GM23338 (cell line): ENCODE measurements at regions not wholly inside any gene's neighbourhood (a gene's known extent, or its start where the extent isn't known, plus 50 kb on each side); places are given as distances from the start of the nearest gene placed in this dataset.
A peak's percentile ranks its signal among the peaks of the same experiment; 100 is the strongest.

Source experiments
- ATAC-seq: fragments of 200-7000 bp; cut with Tn5 transposase; 3 replicates; pipeline ENCODE4 v1.9.1; 2020
- DNase-seq: peaks from one replicate; pipeline ENCODE4 v3.0.0-alpha.2; 2015; ENCODE audit warnings: low spot score
- H2AFZ ChIP-seq: fragments of 200-600 bp; sonication (generic); 2 replicates; pipeline ENCODE4 v1.8.0; 2016; ENCODE audit warnings: antibody characterized with exemption, mild to moderate bottlenecking, moderate library complexity
- H3F3A ChIP-seq: fragments of 200-600 bp; sonication (generic); replicated peaks from 2 replicates; pipeline ENCODE4 v1.8.0; 2017; ENCODE audit warnings: antibody characterized with exemption, mixed run types, low read depth
- H3K27ac ChIP-seq: fragments of 200-600 bp; sonication (generic); 2 replicates; pipeline ENCODE4 v1.6.1; 2016; ENCODE audit warnings: low read depth
- H3K27me3 ChIP-seq: fragments of 200-600 bp; sonication (generic); 2 replicates; pipeline ENCODE4 v1.8.0; 2016; ENCODE audit warnings: mild to moderate bottlenecking, mixed run types, moderate library complexity; ENCODE audit not compliant: insufficient read depth
- H3K36me3 ChIP-seq: fragments of 200-600 bp; sonication (generic); 2 replicates; pipeline ENCODE4 v1.8.0; 2016; ENCODE audit warnings: mild to moderate bottlenecking; ENCODE audit not compliant: insufficient read depth
- H3K4me1 ChIP-seq: fragments of 200-600 bp; sonication (generic); 2 replicates; pipeline ENCODE4 v1.8.0; 2016; ENCODE audit warnings: mild to moderate bottlenecking, moderate library complexity; ENCODE audit not compliant: insufficient read depth
- H3K4me2 ChIP-seq: fragments of 200-600 bp; sonication (generic); 2 replicates; pipeline ENCODE4 v1.7.1; 2017; ENCODE audit warnings: mixed run types
- H3K4me3 ChIP-seq: fragments of 200-600 bp; sonication (generic); 2 replicates; pipeline ENCODE4 v1.6.1; 2016; ENCODE audit warnings: mixed run types
- H3K79me2 ChIP-seq: fragments of 200-600 bp; sonication (generic); replicated peaks from 2 replicates; pipeline ENCODE4 v1.8.0; 2017; ENCODE audit warnings: mild to moderate bottlenecking; ENCODE audit not compliant: insufficient read depth
- H3K9me2 ChIP-seq: fragments of 200-600 bp; sonication (generic); 2 replicates; pipeline ENCODE4 v1.8.0; 2017; ENCODE audit not compliant: insufficient read depth
- H4K20me1 ChIP-seq: fragments of 200-600 bp; sonication (generic); replicated peaks from 2 replicates; pipeline ENCODE4 v1.8.0; 2017; ENCODE audit warnings: mild to moderate bottlenecking; ENCODE audit not compliant: insufficient read depth
- H3K27ac Mint-ChIP-seq: 2 replicates; pipeline ENCODE4 v1.8.0; 2020; ENCODE audit warnings: inconsistent platforms, mild to moderate bottlenecking, moderate library complexity, mixed read lengths
- H3K27me3 Mint-ChIP-seq: 3 replicates; pipeline ENCODE4 v1.8.0; 2022; ENCODE audit warnings: low read depth, mild to moderate bottlenecking, moderate library complexity, mixed read lengths, inconsistent platforms; ENCODE audit not compliant: insufficient read depth, poor library complexity
- H3K36me3 Mint-ChIP-seq: 3 replicates; pipeline ENCODE4 v1.8.0; 2021; ENCODE audit warnings: low read depth, mild to moderate bottlenecking, inconsistent platforms, moderate library complexity, mixed read lengths
- H3K4me1 Mint-ChIP-seq: 3 replicates; pipeline ENCODE4 v1.8.0; 2020; ENCODE audit warnings: mild to moderate bottlenecking, inconsistent platforms, mixed read lengths
- H3K4me3 Mint-ChIP-seq: 3 replicates; pipeline ENCODE4 v1.8.0; 2021; ENCODE audit warnings: moderate library complexity, mild to moderate bottlenecking, inconsistent platforms, mixed read lengths
- H3K9me3 Mint-ChIP-seq: 3 replicates; pipeline ENCODE4 v1.8.0; 2020; ENCODE audit warnings: moderate library complexity, mild to moderate bottlenecking, inconsistent platforms, mixed read lengths
- CREB1 ChIP-seq: fragments of 250-450 bp; sonication (Bioruptor Pico); IDR thresholded peaks from 2 replicates; pipeline ENCODE4 v1.5.0; 2020; ENCODE audit warnings: low read depth, mild to moderate bottlenecking, moderate library complexity
- CTCF ChIP-seq, 2 experiments: fragments of 200-600 bp in 1 of 2; sonication (generic) in 1 of 2; conservative IDR thresholded peaks; 2 replicates each; pipeline versions ENCODE4 v1.5.1 to v1.6.1; 2016 to 2017; ENCODE audit warnings: antibody characterized with exemption in 2 of 2, low read depth in 2 of 2, mild to moderate bottlenecking in 2 of 2, moderate library complexity in 1 of 2
- TF ChIP-seq, protein P1 (sequence below): fragments of 250-450 bp; sonication (Bioruptor Pico); IDR thresholded peaks from 2 replicates; pipeline ENCODE4 v1.5.0; 2020; ENCODE audit warnings: mild to moderate bottlenecking, moderate library complexity

DNA sequence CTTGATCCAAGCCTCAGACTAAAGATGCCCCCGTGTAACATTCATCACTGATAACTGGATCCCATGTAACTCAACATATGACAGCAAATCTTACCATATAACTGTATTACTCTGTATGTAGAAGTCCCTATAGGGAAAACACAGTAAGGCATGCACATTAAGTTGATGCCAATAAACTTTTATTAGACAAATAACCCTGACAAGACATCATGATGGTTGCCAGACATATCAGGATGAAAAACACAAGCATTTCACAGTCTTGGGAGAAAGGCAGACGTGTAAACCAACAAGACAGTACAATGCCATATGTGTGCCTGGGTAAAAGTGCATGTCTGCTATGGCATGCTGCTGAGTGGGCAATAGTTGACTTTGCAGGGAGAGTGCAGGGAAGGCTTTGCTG is 142.2 kb downstream of the HERPUD2 start (continued):
- TF ChIP-seq, protein P1, sequence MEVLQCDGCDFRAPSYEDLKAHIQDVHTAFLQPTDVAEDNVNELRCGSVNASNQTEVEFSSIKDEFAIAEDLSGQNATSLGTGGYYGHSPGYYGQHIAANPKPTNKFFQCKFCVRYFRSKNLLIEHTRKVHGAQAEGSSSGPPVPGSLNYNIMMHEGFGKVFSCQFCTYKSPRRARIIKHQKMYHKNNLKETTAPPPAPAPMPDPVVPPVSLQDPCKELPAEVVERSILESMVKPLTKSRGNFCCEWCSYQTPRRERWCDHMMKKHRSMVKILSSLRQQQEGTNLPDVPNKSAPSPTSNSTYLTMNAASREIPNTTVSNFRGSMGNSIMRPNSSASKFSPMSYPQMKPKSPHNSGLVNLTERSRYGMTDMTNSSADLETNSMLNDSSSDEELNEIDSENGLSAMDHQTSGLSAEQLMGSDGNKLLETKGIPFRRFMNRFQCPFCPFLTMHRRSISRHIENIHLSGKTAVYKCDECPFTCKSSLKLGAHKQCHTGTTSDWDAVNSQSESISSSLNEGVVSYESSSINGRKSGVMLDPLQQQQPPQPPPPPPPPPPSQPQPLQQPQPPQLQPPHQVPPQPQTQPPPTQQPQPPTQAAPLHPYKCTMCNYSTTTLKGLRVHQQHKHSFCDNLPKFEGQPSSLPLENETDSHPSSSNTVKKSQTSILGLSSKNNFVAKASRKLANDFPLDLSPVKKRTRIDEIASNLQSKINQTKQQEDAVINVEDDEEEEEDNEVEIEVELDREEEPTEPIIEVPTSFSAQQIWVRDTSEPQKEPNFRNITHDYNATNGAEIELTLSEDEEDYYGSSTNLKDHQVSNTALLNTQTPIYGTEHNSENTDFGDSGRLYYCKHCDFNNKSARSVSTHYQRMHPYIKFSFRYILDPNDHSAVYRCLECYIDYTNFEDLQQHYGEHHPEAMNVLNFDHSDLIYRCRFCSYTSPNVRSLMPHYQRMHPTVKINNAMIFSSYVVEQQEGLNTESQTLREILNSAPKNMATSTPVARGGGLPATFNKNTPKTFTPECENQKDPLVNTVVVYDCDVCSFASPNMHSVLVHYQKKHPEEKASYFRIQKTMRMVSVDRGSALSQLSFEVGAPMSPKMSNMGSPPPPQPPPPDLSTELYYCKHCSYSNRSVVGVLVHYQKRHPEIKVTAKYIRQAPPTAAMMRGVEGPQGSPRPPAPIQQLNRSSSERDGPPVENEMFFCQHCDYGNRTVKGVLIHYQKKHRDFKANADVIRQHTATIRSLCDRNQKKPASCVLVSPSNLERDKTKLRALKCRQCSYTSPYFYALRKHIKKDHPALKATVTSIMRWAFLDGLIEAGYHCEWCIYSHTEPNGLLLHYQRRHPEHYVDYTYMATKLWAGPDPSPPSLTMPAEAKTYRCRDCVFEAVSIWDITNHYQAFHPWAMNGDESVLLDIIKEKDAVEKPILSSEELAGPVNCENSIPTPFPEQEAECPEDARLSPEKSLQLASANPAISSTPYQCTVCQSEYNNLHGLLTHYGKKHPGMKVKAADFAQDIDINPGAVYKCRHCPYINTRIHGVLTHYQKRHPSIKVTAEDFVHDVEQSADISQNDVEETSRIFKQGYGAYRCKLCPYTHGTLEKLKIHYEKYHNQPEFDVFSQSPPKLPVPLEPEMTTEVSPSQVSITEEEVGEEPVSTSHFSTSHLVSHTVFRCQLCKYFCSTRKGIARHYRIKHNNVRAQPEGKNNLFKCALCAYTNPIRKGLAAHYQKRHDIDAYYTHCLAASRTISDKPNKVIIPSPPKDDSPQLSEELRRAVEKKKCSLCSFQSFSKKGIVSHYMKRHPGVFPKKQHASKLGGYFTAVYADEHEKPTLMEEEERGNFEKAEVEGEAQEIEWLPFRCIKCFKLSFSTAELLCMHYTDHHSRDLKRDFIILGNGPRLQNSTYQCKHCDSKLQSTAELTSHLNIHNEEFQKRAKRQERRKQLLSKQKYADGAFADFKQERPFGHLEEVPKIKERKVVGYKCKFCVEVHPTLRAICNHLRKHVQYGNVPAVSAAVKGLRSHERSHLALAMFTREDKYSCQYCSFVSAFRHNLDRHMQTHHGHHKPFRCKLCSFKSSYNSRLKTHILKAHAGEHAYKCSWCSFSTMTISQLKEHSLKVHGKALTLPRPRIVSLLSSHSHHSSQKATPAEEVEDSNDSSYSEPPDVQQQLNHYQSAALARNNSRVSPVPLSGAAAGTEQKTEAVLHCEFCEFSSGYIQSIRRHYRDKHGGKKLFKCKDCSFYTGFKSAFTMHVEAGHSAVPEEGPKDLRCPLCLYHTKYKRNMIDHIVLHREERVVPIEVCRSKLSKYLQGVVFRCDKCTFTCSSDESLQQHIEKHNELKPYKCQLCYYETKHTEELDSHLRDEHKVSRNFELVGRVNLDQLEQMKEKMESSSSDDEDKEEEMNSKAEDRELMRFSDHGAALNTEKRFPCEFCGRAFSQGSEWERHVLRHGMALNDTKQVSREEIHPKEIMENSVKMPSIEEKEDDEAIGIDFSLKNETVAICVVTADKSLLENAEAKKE (CRISPR knock-in tag): no peak

DNA sequence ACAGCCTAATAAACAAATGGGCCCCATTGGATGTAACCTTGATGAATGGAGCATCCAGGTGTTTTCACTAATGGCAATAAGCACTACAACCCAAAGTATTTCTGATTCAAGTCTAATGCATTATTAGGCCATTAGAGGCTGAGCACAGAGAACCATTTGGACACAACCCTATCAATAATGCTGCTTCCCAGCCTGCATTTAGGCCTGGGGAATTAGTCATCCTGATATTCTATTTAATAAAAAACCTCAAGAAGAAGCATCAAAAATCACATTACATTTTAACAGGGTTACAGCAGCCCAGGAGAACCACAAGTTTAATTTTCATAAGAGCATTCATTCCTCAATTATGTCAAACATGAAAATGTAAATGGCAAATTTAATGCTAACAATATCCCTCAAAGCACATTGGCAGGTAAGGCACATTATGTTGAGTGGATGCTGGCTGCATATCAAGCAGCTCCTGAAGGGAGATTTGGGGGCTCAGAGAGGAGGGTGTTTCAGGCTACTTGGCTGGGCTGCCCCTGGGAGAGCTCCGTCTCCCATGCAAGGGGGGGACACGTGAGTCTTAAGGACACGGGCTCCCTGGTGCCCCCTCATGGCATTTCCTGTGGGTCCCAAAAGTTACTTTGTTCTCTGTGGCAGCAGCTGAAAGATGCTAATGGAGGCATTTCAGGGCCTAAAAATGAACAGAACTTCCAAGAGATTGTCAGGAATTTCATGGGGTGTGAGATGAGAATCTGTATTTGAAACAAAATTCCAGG is 143.4 kb downstream of the HERPUD2 start:
- Mint-ChIP-seq H3K27ac (no peak overlapping the region), H3K36me3 (no peaks in the 10 kb centered on the region), H3K4me3 (no peak overlapping the region), H3K27me3 (no peaks in the 10 kb centered on the region), H3K4me1 (no peaks in the 10 kb centered on the region; the same call in 2 of the 3 replicates), H3K9me3 (no peaks in the 10 kb centered on the region; the same call in 2 of the 3 replicates)
- Histone ChIP-seq H3K4me3 (no peak overlapping the region), H2AFZ (peak overlapping the region; percentile 45; the same call in 1 of the 2 replicates), H3K79me2 (no peaks in the 10 kb centered on the region), H3K27ac (no peak overlapping the region), H4K20me1 (no peaks in the 10 kb centered on the region), H3K36me3 (no peaks in the 10 kb centered on the region), H3K4me2 (no peak overlapping the region), H3K4me1 (no peaks in the 10 kb centered on the region), H3K9me2 (no peaks in the 10 kb centered on the region), H3K27me3 (no peaks in the 10 kb centered on the region), H3F3A (no peaks in the 10 kb centered on the region)
- TF ChIP-seq CREB1 (CRISPR knock-in tag) (no peak), CTCF (conservative IDR thresholded peaks at IDR 0.05; ENCODE audit: low read depth in 2 of 2) (peak; percentile 25 to 40; a peak in 3 of 4 replicates)
- peak; percentile 41 for DNase-seq
- peak; percentile 35; the same call in 2 of the 3 replicates for ATAC-seq
